GM12891 (cell line): ENCODE measurements at regions not wholly inside any gene's neighbourhood (a gene's known extent, or its start where the extent isn't known, plus 50 kb on each side); places are given as distances from the start of the nearest gene placed in this dataset.

Experiments used
- POLR2A ChIP-seq: IDR thresholded peaks from 2 replicates; pipeline ENCODE4 v1.6.1; 2011; ENCODE audit warnings: low read depth, low read length, control low read depth
- POLR2AphosphoS5 ChIP-seq: IDR thresholded peaks from 2 replicates; pipeline ENCODE4 v1.6.1; 2011; ENCODE audit warnings: low read depth, low read length, control low read depth
- TAF1 ChIP-seq: IDR thresholded peaks from 2 replicates; pipeline ENCODE4 v1.6.1; 2011; ENCODE audit warnings: low read depth, low read length, control low read depth

GRCh38 chr1:2856676-2857375, 55.3 kb upstream of the TTC34 start:
- TF ChIP-seq POLR2AphosphoS5, result no peak
- TF ChIP-seq POLR2A, result no peak
- TF ChIP-seq TAF1, result no peak
